ENCODE measurements at regions not wholly inside any gene's neighbourhood (a gene's known extent, or its start where the extent isn't known, plus 50 kb on each side); places are given as distances from the start of the nearest gene placed in this dataset.

- Histone ChIP-seq H3K9me2 (ENCODE audit: insufficient read depth) (no peaks in the 10 kb centered on the region), H3K36me3 (ENCODE audit: control insufficient read depth in 1 of 2, insufficient read depth in 2 of 2, low read length in 2 of 2) (no peaks in the 10 kb centered on the region), H2AFZ (ENCODE audit: low read depth, low read length, poor library complexity, severe bottlenecking) (no peak overlapping the region), H3K27ac (ENCODE audit: low read depth, low read length) (no peak overlapping the region), H4K20me1 (ENCODE audit: insufficient read depth) (no peaks in the 10 kb centered on the region), H3K9me3 (ENCODE audit: control insufficient read depth in 1 of 2, insufficient read depth in 1 of 2, low read depth in 1 of 2, low read length in 2 of 2) (no peaks in the 10 kb centered on the region), H3K79me2 (ENCODE audit: insufficient read depth, low read length) (no peaks in the 10 kb centered on the region), H3K27me3 (ENCODE audit: insufficient read depth, low read length) (no peaks in the 10 kb centered on the region), H3K4me2 (ENCODE audit: low read length) (no peak overlapping the region), H3K4me1 (ENCODE audit: control insufficient read depth in 1 of 2, insufficient read depth in 2 of 2, low read length in 2 of 2) (peaks cover 9 to 10% of the 10 kb centered on the region in 2 experiments), H3K4me3 (replicated peaks in 1 of 2; ENCODE audit: low read depth in 1 of 2, low read length in 2 of 2) (no peak overlapping the region), H3K9ac (ENCODE audit: low read length) (no peak overlapping the region)
- TF ChIP-seq ZNF274 (IDR thresholded peaks at IDR 0.05; ENCODE audit: low read depth, low read length) (no peak), POLR2A (IDR thresholded peaks at IDR 0.05; ENCODE audit: borderline replicate concordance, extremely low read depth, insufficient read depth, insufficient read length) (no peak), SP1 (IDR thresholded peaks at IDR 0.05; ENCODE audit: low read depth) (no peak), ZBTB33 (IDR thresholded peaks at IDR 0.05; ENCODE audit: extremely low read depth, insufficient replicate concordance, low read length) (no peak), YY1 (IDR thresholded peaks at IDR 0.05; ENCODE audit: extremely low read depth, insufficient replicate concordance, low read depth, low read length) (no peak), TCF7L2 (IDR thresholded peaks at IDR 0.05; ENCODE audit: borderline replicate concordance, extremely low read depth, insufficient read depth, insufficient read length) (no peak), CTCF (IDR thresholded peaks at IDR 0.05 in 2 of 3, conservative IDR thresholded peaks at IDR 0.05 in 1 of 3; ENCODE audit: borderline replicate concordance in 1 of 3, insufficient read depth in 1 of 3, low read depth in 2 of 3, low read length in 2 of 3) (no peak), JUND (IDR thresholded peaks at IDR 0.05) (no peak), RAD21 (IDR thresholded peaks at IDR 0.05; ENCODE audit: low read depth) (no peak), EZH2 (IDR thresholded peaks at IDR 0.05) (no peak), ELF1 (IDR thresholded peaks at IDR 0.05; ENCODE audit: borderline replicate concordance, low read depth) (no peak), CEBPB (IDR thresholded peaks at IDR 0.05; ENCODE audit: low read depth) (no peak), ZFX (IDR thresholded peaks at IDR 0.05) (no peak), MAX (IDR thresholded peaks at IDR 0.05) (no peak), REST (IDR thresholded peaks at IDR 0.05; ENCODE audit: low read depth) (no peak), EZH2phosphoT487 (IDR thresholded peaks at IDR 0.05; ENCODE audit: borderline replicate concordance) (no peak), SRF (IDR thresholded peaks at IDR 0.05; ENCODE audit: low read depth) (no peak), SIN3A (IDR thresholded peaks at IDR 0.05; ENCODE audit: low read depth) (no peak), EGR1 (IDR thresholded peaks at IDR 0.05; ENCODE audit: low read depth) (no peak), FOSL1 (IDR thresholded peaks at IDR 0.05; ENCODE audit: low read depth) (no peak)
- POLR2A ChIA-PET = no interaction called here
- DNase-seq (ENCODE audit: low read depth, low spot score) (no peak), ATAC-seq (no peak)
- intact Hi-C loops (cut with micrococcal nuclease) = no loop called here
- CTCF ChIA-PET = no interaction called here
- RAD21 ChIA-PET (ENCODE audit: low non-redundant PET in 1 of 2, low total read pairs in 2 of 2, uncharacterized antibody in 2 of 2, unreplicated experiment in 2 of 2) = no interaction called here
- no TSS peak for BruUV-seq (replicated peaks)
These were observed 64.0 kb upstream of the CTDP1 start for GRCh38 chr18:79615586-79615985.
